SIG-M5 treated with dmso at 0.1 percent for 504 hours (cell line): ENCODE measurements at regions not wholly inside any gene's neighbourhood (a gene's known extent, or its start where the extent isn't known, plus 50 kb on each side); places are given as distances from the start of the nearest gene placed in this dataset.
"Not testable (repeated sequence)": the region's sequence is repeated elsewhere in the genome, so short reads cannot be mapped to it uniquely, and the experiment has no call there.

Experiments
- DNase-seq: peaks from one replicate; lab custom pipeline; 2025; ENCODE audit not compliant: unreplicated experiment; lab: John Stamatoyannopoulos, UW

DNA sequence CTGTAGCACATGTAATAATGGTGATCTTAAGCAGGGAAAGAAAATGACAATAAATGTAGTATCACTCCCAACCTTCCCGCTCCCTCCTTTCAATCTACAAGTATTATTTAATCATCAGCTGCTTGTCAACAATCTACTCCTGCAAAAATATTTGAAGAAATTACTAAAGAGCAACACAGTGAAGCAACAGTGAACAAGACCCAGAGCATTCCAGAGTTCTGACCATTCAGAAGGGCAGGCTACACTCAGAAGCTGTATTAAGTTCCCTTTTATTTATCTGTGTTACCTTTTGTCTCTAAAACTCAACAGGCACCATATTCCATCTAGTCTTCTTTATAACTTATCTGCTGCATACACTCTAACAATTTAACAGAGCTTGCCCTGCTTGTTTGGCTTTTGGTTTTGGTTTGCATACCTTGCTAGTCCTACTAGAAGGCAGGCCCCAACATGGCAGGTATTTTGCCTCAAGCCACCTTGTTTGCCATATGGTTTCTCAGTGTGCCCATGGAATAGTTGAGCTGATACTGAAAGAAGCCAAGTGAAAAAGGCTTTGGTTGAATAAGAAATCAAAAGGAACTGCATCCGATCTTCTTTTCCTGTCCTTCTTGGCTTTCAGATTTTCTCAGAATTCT lies 253.9 kb downstream of the CEMIP2 start:
- no peak for DNase-seq

DNA sequence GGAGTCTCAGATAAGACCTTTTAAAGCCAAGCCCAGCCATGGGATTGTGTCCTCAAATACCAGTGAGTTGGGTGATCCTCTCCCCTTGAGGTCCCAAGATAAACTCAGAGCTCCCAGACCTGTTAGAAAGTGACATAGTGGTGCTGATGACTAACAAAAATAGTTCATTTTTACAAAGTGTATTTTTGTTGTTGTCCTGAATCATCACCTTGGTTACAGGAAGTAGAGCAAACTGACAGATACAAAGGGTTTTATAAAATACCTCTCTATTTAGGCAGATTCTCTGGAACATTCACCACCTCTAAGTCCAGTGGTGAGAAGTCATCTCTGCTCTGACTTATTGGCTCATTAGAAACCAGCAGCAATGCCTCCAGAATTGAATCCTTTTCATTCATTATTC lies 259.3 kb downstream of the CEMIP2 start:
- no peak for DNase-seq

DNA sequence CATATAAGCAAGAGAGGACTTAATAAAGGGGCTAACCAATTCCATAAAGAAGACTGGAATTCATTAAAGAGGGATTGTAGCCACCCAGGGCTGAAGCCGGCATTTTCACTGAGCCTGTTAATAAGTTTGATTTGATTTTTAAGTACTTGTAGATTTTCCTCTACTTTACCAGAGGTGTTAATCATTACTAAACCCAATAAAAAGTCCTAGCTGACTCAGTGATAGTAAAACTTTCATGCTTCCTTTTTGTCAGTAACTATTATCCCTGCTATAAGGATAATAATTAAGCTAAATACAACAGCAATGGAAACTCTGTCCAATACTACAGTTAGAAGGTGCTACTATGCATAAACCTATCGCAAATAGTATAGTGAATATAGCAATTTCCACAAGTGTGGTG lies 260.2 kb downstream of the CEMIP2 start:
- DNase-seq = not testable (repeated sequence)

DNA sequence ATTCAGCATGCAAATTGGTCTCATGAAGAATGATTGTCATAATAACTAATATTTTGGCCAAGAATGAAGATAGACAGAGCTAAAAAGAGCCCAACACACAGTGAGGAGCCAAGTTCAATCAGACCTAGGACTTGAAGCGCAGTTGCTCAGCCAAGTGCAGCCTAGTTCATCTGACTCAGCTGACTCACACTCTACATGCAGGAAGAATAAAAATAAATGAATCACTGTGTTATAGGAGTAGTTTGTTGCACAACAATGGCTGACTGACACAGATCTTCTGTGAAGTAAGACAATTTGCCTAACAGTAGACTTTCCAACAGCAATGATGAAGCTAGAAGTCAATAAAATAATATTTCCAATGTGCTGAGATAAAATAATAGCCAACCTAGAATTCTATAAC lies 261.5 kb downstream of the CEMIP2 start:
- no peak for DNase-seq

DNA sequence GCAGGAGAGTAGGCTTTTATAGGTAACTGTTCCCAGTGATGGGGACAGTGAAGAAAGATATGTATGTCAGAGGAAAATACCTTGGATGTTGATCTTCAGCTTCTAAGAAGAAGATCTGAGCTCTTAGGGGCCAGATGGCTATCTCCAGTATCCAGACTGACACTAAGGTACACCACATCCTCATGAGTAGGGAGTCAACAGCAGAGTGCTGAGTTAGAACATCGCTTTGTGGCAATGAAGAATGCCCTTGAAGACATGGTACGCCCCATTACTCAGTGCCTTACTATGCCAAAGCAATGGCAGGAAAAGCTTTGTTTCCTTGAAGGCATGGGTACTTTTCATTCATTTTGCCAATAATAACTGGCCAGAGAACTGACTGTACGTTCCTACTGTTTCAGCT lies 263.7 kb downstream of the CEMIP2 start:
- DNase-seq = no peak

DNA sequence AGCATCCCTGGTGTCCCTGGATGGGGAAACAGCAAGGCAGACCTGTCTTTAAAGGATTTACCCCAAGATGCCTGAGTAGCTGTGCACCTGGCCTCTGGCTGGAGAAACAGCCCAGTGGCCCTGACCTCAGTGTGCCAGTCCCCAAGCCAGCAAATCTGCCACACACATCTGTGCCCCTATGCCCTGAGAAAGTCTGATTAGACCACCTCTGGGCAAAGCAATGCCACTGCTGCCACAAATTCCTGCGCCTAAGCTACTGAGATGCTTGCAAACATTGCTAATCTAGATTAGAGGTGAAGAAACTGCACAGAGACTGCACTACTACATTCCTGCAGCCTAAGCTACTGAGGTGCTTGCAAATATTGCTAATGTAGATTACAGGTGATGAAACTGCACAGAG lies 269.6 kb downstream of the CEMIP2 start:
- no peak for DNase-seq

DNA sequence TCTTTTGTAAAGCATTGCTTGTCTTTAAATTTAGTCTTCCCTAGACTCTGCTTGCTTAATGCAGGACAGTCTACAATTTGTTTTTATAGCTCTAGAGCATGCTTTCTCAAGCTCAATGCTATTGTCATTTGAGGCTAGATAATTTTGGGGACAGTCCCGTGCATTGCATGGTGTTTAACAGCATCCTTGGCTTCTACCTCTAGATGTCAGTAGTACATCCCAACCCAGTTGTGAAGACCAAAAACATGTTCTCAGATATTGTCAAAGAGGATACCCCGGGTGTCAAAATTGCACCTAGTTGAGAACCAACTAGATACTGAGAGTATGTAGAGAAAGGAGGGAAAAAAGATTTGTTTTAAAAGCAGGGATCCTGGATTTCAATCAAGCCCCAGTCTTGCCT lies 277.5 kb downstream of the CEMIP2 start:
- no peak for DNase-seq

DNA sequence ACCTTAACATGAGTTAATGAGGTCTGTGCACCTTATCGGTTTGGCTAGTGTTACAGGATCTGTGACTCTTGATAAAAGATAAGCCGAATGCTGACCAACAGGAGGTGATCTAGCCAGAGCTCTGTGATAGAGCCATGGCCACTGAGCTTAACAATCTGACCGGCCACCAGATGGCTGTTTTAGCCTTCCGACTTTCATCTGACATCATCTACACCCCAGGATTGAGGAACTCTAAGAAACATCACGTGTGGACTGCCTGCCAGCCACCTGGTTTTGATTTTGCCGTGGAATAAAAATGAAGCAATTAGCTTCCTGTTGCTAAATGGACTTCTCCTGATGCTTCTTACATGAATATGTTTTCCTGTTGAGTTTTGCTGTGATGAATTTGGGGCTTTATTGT lies 281.3 kb downstream of the CEMIP2 start:
- no peak for DNase-seq

DNA sequence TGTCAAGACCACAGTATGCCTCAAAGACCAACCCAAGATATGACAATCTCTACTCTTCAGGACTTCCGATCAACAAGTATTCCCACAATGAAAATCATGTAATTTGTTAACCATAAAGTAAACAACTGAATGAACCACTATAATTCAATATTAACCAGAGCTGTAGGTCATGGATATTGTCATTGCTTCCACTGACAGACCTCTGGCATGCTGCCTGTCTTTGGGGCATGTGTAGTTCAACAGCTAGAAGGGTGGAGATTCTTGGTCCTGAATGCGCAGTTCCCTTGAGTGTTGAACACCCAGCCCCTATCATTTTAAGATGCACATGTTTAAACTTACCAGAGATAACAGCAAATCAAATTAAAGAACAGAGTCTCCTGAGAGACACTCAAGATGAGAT lies 283.0 kb downstream of the CEMIP2 start:
- DNase-seq = no peak

DNA sequence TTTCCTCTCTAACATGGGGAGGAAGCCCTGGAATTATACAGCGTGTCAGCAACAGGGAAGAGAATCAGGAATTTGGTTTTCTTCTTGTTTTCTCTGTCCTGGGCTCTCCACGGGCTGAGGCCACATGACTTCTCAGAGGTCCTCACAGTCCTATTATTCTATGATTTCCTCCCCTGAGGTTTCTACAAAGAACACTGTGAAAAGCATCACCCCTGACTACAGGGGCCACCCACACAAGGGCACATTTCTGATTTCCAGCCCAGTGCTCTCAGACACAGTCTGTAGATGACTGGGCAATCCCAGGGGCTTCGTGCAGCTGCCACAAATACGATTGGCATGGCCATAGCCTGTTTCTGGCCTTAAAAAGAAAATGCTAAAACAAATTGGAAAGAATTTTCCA lies 284.9 kb downstream of the CEMIP2 start:
- no peak for DNase-seq

DNA sequence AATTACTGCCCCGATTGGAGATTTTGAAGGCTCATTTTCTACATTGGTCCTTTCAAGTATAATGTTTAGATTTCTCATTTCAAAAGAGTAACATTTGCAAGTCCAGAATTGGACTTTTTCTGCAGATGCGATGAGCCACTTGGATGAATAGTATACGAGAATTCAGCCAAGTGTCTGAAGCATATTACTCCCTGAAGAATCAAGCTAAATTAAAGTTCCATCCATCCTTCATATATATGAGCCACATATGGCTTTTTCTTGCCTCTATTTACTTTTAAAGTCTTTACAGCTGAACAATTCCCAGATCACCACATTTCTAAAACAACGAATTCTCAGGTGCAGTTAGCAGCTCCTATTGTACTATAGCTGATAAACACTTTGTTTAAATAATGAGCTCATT lies 288.7 kb downstream of the CEMIP2 start:
- no peak for DNase-seq

DNA sequence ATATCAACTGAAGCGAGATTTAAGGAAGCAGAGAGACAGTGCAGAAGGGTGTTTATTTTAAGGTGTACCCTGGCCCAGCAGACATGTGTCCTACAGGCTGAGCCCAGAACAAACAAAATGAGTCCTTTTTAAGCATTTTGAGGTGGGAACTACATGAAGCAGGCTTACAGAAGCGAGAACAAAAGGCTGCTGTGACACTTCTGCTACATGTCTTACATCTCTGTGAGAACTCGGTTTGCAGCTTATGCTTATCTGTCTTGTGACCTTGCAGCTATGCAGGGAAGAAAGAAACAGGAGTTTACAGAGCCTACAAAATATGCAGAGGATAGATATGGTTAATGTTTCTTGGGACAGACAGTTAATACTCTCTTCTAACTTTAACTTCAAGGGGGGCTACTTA lies 295.9 kb downstream of the CEMIP2 start:
- DNase-seq = no peak

DNA sequence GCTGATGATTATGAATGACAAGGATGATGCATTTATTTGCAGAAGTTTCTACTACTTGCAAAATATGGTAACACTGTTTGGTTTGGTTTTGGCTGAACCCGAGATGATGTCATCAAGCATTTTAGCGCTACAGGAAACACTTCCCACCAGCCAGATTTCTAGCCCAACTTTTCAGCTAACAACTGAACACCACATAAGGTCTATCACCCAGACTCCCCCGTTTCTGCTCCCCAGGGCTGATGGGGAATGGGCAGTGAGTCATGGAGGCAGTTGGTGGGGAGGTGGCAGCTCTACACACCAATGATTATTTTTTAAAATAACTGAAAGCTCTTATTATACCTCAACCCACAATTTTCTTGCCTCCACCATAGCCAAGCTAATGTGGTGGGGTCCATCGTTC lies 302.9 kb downstream of the CEMIP2 start:
- DNase-seq = no peak

DNA sequence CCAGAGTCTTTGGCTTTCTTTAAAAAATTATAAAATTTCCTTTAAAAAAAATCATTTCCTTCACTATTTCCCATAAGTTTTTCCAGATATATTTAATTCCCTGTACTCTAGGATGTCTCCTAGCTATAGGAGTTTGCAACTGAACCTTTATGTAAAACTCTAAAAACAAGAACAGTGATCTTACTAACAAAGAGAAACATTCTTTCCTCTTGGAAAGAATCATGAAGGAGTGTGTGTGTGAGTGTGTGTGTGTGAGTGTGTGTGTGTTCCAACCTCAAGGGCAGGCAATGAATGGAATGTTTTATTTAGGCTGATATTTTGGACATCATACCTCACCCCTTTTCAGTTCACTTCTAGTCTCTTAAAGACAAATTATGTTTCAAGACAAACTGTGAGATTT lies 309.2 kb downstream of the CEMIP2 start:
- DNase-seq = no peak

DNA sequence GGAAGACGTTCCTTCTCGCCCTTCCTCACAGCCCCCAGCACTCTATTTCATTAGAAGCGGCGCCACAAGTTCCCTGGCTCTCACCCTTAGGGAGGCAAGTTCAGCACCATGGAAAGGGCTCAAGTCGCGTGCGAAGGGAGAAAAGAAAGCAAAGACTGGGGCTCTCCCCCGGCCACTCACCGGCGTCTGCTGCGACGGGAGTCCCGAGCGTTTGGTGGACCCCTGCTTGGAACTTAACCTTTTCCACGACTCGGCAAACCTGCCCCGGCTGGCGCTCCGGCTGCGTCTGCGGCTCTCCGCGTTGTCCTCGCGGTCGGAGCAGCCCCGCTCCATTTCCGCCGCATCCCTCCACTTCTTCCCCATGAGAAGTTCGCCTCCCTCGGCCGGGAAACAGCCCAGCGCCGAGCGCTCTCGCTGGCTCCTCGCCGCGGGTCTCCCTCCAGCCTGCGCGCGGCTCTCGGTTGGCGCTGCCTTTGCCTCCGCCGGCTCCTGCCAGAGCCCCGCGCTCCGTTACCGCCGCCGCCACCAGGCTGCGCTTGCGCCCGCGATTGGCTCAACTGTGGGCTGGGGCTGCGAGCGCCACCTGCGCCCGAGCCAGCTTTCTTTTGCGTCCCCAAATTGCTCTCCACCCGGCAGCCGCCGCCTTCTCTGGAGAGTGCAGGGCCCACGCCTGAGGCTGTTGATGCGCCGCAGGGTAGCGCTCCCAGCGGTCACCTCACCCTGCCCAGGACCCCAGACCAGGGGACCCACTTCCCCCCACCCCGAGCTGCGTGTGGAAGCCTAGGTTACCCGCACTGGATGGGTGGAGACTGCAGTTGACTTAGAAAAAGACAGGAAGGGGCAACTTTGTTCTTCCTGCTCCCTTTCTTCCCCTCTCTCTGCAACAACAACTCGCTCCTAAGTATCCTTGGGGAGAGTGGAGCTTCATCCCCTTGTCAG lies 321.6 kb downstream of the CEMIP2 start:
- no peak for DNase-seq

DNA sequence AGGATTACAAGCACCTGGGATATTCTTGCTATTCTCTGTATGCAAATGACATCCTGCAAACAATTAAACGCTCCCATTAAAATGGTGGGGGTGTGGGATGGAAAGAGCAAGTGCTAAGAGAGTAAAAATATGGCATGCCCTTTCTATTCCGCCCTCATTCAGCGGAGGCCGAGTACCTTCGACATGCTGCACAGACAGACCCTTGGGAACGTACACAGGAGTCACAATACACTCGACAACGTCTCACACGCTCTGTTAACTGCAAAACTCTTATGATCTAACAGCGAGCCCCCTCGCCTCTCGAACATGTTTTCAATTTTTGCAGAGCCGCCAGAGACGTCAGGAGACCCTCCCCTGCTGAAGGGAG lies 322.2 kb downstream of the CEMIP2 start:
- DNase-seq = no peak

DNA sequence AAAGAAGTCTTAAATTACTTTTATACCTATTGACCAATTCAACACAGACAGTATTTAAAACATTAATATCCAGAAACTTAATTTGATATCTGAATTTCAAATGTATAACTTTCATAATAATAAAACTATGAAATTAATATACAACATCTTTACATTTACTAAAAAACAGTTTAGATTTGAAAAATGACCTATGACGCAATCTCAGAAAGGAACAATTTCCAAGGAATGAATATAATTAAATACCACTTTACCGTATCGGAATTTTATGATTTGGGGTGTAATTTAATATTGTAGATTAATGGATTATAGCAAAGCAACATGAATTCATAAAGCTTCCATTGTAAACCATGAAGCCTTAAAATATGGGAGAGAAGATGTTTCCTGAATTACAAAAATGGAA lies 321.5 kb upstream of the TRPM3 start:
- DNase-seq = no peak

DNA sequence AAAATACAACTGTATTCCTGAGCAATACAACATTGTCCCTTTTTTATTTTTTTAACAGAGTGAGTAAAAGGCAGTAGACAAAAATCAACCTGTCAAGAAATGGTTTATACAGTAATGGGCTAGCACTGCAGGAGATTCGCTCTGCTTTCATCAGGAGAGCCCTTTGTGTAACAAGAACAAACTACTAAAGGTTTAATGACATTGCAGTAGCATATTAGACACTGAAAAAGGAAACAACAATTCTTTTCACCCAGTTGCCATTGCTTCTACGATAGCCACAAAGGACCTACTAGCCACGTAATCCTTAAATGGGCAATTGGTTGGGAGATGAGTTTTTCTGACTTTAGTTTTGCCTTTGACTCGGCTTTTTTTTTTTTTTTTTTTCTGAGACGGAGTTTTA lies 319.8 kb upstream of the TRPM3 start:
- DNase-seq = no peak

DNA sequence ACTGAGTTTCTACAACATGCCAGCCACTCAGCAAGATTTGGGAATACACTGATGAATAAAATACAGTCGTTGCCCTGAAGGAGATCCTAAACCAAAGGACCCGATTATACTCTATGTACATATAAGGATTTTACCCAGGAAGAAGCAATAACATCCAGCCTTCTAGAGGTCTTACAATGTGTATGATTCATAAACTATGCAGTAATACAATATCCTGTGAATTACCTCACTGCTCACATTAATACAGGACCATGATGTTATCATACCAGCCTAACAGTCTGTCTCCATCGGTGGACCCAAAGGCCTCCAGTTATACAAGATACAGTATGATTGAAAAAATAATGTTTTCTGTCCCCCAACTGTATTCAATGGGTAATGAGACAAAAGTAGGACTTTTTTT lies 310.5 kb upstream of the TRPM3 start:
- DNase-seq = no peak

DNA sequence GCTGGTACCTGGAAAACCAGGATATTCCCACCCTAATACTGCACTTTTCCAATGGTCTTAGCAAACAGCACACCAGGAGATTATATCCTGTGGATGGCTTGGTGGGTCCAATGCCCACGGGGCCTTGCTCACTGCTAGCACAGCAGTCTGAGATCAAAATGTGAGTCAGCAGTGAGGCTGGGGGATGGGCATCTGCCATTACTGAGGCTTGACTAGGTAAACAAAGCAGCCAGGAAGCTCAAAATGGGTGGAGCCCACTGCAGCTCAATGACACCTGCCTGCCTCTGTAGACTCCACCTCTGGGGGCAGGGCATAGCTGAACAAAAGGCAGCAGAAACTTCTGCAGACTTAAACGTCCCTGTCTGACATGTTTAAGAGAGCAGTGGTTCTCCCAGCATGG lies 285.9 kb upstream of the TRPM3 start:
- DNase-seq = not testable (repeated sequence)

DNA sequence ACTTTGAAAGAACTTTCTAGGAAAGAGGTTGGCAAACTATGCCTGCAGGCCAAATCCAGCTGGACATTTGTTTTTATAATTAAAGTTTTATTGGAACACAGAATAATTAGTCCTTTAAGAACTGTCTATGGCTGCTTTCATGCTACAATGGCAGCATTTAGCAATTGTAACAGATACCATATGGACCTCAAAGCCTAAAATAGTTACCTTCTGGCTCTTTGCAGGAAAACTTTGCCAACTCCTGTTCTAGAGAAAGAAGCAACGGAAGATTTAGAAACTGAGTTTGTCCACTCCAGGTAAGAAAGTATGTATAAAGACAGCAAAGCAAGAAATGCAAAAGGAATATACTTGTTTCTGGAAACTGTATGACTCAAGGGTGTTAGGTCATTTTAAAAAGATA lies 281.7 kb upstream of the TRPM3 start:
- no peak for DNase-seq

DNA sequence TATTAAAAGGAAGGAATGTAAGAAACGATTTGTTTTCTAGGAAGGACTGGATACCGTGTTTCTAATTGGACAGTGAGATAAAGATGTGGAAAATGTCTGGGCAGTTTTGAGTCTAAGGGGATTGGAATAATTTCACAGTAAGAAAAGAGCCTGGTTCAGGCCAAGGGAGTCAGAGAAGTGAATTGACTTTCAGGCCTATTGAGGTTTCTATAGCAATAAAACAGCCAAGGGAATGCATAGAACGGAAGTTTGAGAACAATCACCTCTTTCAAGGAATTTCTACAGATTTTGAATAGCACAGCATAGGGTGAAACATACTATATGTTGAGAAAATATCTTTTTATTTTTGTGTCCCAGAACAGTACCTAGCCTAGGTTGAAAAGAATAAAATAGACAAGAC lies 271.6 kb upstream of the TRPM3 start:
- no peak for DNase-seq

DNA sequence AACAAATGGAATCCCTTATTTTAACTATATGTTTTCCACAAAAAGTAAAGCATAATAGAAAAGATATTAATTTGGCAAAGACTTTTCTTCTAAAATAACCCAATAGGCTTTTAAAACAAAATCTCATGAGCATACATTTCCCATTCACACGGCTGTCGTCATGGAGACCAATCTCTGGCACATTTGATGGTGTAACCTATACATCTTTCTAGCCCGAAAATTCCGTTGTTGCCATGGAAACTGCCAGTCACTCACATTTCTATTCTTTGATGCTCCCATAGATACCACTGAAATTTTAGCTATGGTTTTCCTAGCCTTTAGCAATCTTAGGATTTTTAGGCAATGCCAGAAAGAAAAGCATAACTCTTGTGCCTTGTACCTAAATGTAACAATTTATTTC lies 262.9 kb upstream of the TRPM3 start:
- DNase-seq = no peak
